Urinary bladder (tissue), 3 donors: ENCODE measurements at regions not wholly inside any gene's neighbourhood (a gene's known extent, or its start where the extent isn't known, plus 50 kb on each side); places are given as distances from the start of the nearest gene placed in this dataset.
"Not testable (repeated sequence)": the region's sequence is repeated elsewhere in the genome, so short reads cannot be mapped to it uniquely, and the experiment has no call there.

ENCODE experiments used
- DNase-seq: peaks from one replicate; pipeline ENCODE4 v3.0.0-alpha.2; 2015; ENCODE audit errors: extremely low spot score
- H3K27ac ChIP-seq: one replicate; pipeline ENCODE4 v1.5.1; 2013; ENCODE audit warnings: low read depth, mild to moderate bottlenecking, moderate library complexity
- H3K36me3 ChIP-seq: one replicate; pipeline ENCODE4 v1.6.1; 2013; ENCODE audit warnings: mild to moderate bottlenecking, moderate library complexity; ENCODE audit not compliant: insufficient read depth
- H3K4me1 ChIP-seq: one replicate; pipeline ENCODE4 v1.6.1; 2013; ENCODE audit warnings: mild to moderate bottlenecking, moderate library complexity; ENCODE audit not compliant: insufficient read depth
- H3K4me3 ChIP-seq: one replicate; pipeline ENCODE4 v1.5.1; 2013; ENCODE audit warnings: low read depth, low read length
- WGBS: extraction: QIAGEN DNeasy Blood & Tissue Kit; methylation state at CpG from one replicate; pipeline ENCODE4 v1.1.7; 2013; 5-methylcytosine and 5-hydroxymethylcytosine counted together
- donor health status: healthy with polysubstance abuse.
- donor health status: healthy.

DNA sequence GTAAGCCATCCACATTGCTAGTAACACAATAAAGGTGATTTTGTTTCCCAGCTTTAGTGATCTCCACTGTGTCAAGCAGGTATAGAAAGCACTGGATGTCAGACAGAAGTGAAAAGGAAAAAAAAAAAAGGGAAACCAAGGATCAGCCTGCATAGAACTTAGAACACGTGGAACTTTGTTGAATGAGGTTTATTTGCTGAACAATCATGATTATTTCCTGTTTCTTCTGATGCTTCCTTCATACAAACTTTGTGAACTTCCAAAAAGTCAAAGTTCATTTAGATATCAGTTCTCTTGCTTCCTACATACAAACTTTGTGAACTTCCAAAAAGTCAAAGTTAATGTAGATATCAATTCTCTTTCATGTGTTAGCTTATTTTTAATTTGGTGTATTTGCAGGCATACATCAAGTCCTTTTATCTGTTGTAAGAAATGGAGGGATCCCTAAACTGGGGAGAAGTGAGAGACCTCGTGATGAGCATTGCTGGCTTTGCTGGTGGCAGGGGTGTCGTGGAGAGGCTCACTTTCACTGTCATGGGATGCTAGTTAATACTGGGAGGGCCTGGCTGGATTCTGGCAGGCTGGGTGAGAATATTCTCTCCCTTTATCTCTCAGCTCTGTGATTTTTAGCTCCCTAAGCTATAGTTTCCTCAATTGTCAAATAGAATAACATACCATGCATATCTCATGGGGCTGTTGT lies 298.4 kb downstream of the INHBA start:
- Histone ChIP-seq H3K4me3 (no peak overlapping the region), H3K36me3 (no peaks in the 10 kb centered on the region), H3K27ac (no peak overlapping the region), H3K4me1 (no peaks in the 10 kb centered on the region)
- WGBS: 75% methylated on average over 3 of the region's 3 CpGs
- no peak for DNase-seq

- no peak for DNase-seq
- Histone ChIP-seq H3K4me3 (no peak overlapping the region), H3K27ac (no peak overlapping the region), H3K36me3 (no peaks in the 10 kb centered on the region), H3K4me1 (no peaks in the 10 kb centered on the region)
- WGBS: 71% methylated on average over 2 of the region's 2 CpGs
Observed at GRCh38 chr7:41403291-41403690, 299.6 kb downstream of the INHBA start.

DNA sequence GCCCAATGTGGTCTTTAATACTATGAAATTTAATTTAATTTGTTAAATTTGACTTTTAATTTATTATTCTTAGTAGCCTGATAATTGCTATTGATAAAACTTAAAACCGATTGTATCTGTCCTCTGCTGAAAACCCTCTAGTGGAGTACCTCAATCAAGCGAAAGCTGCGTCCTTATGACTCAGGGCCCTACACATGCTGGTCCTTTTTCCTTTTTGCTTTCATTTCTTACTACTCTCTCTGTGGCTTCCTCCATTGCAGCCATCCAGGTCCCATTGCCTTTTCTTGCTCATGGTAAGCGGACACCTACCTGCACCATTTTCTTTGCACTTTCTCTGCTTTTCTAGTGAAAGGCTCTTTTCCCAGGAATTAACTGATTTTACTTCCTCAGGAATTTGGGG lies 301.1 kb downstream of the INHBA start:
- Histone ChIP-seq H3K27ac (no peak overlapping the region), H3K4me1 (no peaks in the 10 kb centered on the region), H3K36me3 (no peaks in the 10 kb centered on the region), H3K4me3 (no peak overlapping the region)
- WGBS: 96% methylated on average over 4 of the region's 4 CpGs
- no peak for DNase-seq

DNA sequence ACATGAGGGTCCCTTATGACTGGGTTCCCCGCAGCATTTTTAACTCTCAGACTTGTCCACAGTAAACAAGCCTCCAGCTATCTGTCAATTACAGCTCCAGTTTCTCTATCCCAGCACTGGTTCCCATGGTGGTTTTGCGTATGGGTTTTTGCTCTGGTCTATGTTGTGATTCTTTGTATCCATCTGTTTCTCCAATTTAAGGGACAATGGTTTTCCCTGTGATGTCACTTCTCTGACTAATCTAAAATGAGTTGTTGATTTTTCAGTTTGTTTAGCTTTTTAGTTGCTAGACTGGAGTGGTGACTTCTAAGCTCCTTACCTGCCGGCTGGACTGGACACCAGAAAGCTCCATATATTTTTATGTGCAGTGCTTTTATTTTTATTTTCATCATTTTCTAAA lies 303.7 kb downstream of the INHBA start:
- Histone ChIP-seq H3K4me3 (no peak overlapping the region), H3K36me3 (no peaks in the 10 kb centered on the region), H3K4me1 (no peaks in the 10 kb centered on the region), H3K27ac (no peak overlapping the region)
- whole genome bisulfite sequencing: 90% methylated on average over 3 of the region's 3 CpGs
- DNase-seq: no peak

- Histone ChIP-seq H3K27ac (no peak overlapping the region), H3K4me3 (no peak overlapping the region), H3K4me1 (no peaks in the 10 kb centered on the region), H3K36me3 (no peaks in the 10 kb centered on the region)
- 81% methylated on average over 3 of the region's 3 CpGs for WGBS
- no peak for DNase-seq
Observed at GRCh38 chr7:41391818-41392217, 311.1 kb downstream of the INHBA start.

DNA sequence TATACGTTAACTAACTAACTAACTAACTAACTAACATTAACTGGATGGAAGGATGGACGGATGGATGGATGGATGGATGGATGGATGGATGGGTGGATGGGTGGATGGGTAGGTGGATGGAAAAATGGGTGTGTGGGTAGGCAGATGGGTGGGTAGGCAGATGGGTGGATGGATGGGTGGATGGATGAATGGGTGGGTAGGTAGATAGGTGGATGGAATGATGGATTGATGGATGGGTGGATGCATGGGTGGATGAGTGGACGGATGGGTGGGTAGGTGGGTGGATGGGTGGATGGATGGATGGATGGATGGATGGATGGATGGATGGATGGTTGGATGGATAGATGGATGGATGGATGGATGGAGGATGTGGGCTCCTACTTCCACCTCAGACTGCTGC lies 314.0 kb downstream of the INHBA start:
- not testable (repeated sequence) for H3K4me3 ChIP-seq, H3K4me1 ChIP-seq, DNase-seq, H3K36me3 ChIP-seq, H3K27ac ChIP-seq
- WGBS: 94% methylated on average over 3 of the region's 3 CpGs

GRCh38 chr7:41385996-41386395 lies 316.9 kb downstream of the INHBA start:
- Histone ChIP-seq H3K27ac (no peak overlapping the region), H3K4me3 (no peak overlapping the region), H3K4me1 (no peaks in the 10 kb centered on the region), H3K36me3 (no peaks in the 10 kb centered on the region)
- 73% methylated on average over 1 of the region's 1 CpG for WGBS
- DNase-seq: no peak

DNA sequence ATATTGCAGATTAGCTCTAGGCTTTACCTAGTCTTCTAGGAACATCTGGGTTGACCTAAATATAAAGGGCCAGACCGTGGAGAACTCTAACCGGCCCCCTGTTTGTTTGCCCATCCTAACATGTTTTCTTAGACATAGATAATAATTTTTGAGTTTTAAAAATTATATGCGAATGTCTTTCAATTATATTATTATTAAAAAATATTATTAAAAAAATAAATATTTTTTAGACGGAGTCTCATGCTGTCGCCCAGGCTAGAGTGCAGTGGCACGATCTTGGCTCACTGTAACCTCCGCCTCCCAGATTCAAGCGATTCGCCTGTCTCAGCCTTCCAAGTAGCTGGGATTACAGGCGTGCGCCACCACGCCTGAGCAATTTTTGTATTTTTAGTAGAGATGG lies 318.5 kb downstream of the INHBA start:
- DNase-seq: no peak
- Histone ChIP-seq H3K27ac (no peak overlapping the region), H3K4me3 (no peak overlapping the region), H3K36me3 (no peaks in the 10 kb centered on the region), H3K4me1 (no peaks in the 10 kb centered on the region)
- WGBS: 98% methylated on average over 12 of the region's 12 CpGs

DNA sequence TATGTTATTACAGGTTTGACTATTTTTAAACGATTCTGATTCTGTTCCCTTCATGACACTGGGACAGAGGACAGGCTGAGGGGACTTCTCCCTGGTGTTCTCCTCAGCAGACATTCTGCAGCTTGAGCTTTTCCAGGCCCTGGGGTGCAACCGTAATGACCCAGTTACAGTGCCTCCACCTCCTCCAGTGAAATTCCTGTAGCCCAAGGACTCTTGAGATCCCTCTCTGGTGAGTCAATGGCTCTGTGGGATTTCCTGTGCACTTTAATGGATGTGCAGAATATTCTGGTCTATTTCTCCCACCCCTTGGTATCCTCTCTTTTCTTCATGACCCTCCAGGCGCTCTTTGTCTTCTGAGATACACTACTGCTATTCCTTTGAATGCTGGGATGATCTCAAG lies 319.3 kb downstream of the INHBA start:
- Histone ChIP-seq H3K27ac (no peak overlapping the region), H3K36me3 (no peaks in the 10 kb centered on the region), H3K4me1 (no peaks in the 10 kb centered on the region), H3K4me3 (no peak overlapping the region)
- DNase-seq: no peak
- 81% methylated on average over 3 of the region's 3 CpGs for WGBS

- no peak for DNase-seq
- Histone ChIP-seq H3K27ac (no peak overlapping the region), H3K4me1 (no peaks in the 10 kb centered on the region), H3K36me3 (no peaks in the 10 kb centered on the region), H3K4me3 (no peak overlapping the region)
- WGBS: 75% methylated on average over 2 of the region's 2 CpGs
Observed at GRCh38 chr7:41378156-41378555, 324.7 kb downstream of the INHBA start.

DNA sequence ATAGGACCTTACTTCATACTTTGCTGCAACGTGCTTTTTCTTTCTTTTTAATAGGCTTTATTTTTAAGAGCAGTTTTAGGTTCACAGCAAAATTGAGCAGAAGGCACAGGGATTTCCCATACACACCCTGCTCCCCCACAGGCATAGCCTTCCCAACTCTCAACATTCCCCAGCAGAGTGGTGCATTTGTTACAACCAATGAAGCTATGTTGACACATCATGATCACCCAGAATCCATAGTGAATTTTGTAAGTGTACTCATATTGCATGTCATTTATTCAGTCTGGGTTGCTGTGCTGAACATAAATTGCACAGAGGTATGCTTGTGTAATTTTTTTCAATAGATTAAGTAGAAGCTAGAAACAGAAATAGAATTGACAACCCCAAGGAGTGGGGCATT lies 327.3 kb downstream of the INHBA start:
- H3K4me1 ChIP-seq: no peaks in the 10 kb centered on the region
- H3K27ac ChIP-seq: no peak overlapping the region
- WGBS: 81% methylated on average over 1 of the region's 1 CpG
- H3K4me3 ChIP-seq: no peak overlapping the region
- DNase-seq: no peak
- H3K36me3 ChIP-seq: no peaks in the 10 kb centered on the region

GRCh38 chr7:41374150-41374848 lies 328.6 kb downstream of the INHBA start:
- DNase-seq: no peak
- H3K4me3 ChIP-seq: no peak overlapping the region
- H3K27ac ChIP-seq: no peak overlapping the region
- 88% methylated on average over 6 of the region's 6 CpGs for WGBS
- H3K4me1 ChIP-seq: no peaks in the 10 kb centered on the region
- H3K36me3 ChIP-seq: no peaks in the 10 kb centered on the region

- Histone ChIP-seq H3K4me1 (no peaks in the 10 kb centered on the region), H3K36me3 (no peaks in the 10 kb centered on the region), H3K4me3 (no peak overlapping the region), H3K27ac (no peak overlapping the region)
- no peak for DNase-seq
- WGBS: 68% methylated on average over 11 of the region's 11 CpGs
Observed at GRCh38 chr7:41367967-41368882, 334.7 kb downstream of the INHBA start.

DNA sequence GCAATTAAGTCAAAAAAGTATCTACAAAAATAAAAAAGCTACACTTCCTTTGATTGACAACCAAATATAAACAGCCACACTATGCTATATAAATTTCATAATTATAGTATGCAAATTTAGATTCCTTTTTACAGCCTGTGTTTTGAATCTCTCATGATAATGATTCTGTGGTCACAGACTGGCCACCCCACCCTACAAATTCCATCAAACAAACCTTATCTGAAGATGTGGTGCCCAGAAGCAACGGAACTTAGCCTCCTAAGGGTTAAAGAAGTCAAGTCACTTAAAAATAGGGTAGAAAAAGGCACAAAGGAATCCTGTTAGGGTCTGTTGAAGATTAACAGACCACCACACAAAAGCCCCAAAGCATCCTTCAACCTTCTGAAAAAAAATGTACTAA lies 351.8 kb downstream of the INHBA start:
- no peaks in the 10 kb centered on the region for H3K36me3 ChIP-seq
- H3K27ac ChIP-seq: no peak overlapping the region
- no peak overlapping the region for H3K4me3 ChIP-seq
- WGBS: 71% methylated on average over 1 of the region's 1 CpG
- DNase-seq: no peak
- H3K4me1 ChIP-seq: no peaks in the 10 kb centered on the region
